GM10248 (cell line): ENCODE measurements at regions not wholly inside any gene's neighbourhood (a gene's known extent, or its start where the extent isn't known, plus 50 kb on each side); places are given as distances from the start of the nearest gene placed in this dataset.

Experiments
- CTCF ChIA-PET: fragments of 300-600 bp; sonication (Branson Sonifier 250); formaldehyde crosslinking; extraction: SDS; loops from one replicate; lab custom pipeline; 2021; ENCODE audit warnings: antibody characterized with exemption; lab: Yijun Ruan, JAX
- POLR2A ChIA-PET: fragments of 350-650 bp; sonication (Branson Sonifier 250); formaldehyde crosslinking; extraction: SDS; loops from one replicate; lab custom pipeline; 2020; ENCODE audit warnings: antibody characterized with exemption; lab: Yijun Ruan, JAX
- DNase-seq: peaks from one replicate; pipeline ENCODE4 v3.0.0; 2012; ENCODE audit errors: extremely low spot score
- CTCF ChIP-seq: IDR thresholded peaks from 2 replicates; pipeline ENCODE4 v1.5.1; 2012; ENCODE audit warnings: mild to moderate bottlenecking, low read depth; ENCODE audit errors: extremely low read depth, missing control alignments, control extremely low read depth

GRCh38 chr18:44510390-44510789 is 170.3 kb upstream of the SETBP1 start:
- TF ChIP-seq CTCF, result no peak
- no peak for DNase-seq
- ChIA-PET POLR2A (no interaction called here), CTCF (no interaction called here)

- CTCF ChIA-PET, result no interaction called here
- POLR2A ChIA-PET, result no interaction called here
- TF ChIP-seq CTCF, result no peak
- DNase-seq, result no peak
Observed at GRCh38 chr18:44513233-44513632, 167.5 kb upstream of the SETBP1 start.

- POLR2A ChIA-PET, result no interaction called here
- TF ChIP-seq CTCF, result no peak
- DNase-seq, result no peak
- CTCF ChIA-PET, result no interaction called here
Observed at GRCh38 chr18:44514106-44514505, 166.6 kb upstream of the SETBP1 start.

DNA sequence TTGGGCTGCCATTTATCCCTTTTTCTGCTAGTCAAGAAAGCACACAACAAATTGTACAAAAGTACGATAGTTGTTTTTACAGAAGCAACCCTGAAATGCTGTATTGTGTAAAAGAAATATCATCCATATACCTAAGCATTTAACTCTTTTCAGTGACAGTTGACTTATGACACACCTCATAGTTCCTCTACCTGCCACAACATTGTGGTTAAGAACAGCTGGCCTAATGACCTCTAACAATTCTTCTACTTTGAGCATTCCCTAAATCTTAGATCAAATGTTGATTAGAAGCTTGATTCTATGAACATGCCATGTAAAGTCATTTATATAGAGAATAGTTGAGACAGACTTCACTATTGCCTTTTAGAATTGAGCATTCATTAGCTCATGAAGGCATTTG is 165.9 kb upstream of the SETBP1 start:
- ChIA-PET CTCF (no interaction called here), POLR2A (no interaction called here)
- DNase-seq, result no peak
- TF ChIP-seq CTCF, result no peak

DNA sequence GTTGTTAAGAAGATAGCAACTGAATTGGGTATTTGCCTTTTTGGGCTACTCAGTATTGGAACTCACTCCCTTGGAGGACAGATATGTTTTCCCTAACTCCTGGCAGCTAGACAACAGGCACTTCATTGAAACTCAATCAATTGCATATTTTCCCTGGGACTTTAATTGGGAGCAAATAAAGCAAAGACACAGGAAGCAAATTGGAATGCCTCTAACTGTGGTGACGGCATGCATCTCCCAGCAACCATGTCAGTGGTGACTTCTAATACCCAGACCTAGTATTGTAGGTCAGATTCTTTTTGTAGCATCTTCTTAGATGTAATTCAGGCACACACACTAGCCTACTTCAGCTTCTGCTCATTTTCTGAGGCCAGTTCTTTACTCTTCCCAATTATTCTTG is 164.2 kb upstream of the SETBP1 start:
- no peak for TF ChIP-seq CTCF
- CTCF ChIA-PET, result no interaction called here

GRCh38 chr18:44517136-44517535 is 163.6 kb upstream of the SETBP1 start:
- ChIA-PET CTCF (no interaction called here), POLR2A (no interaction called here)
- TF ChIP-seq CTCF, result no peak
- DNase-seq, result no peak

More for the DNA sequence above, 164.2 kb upstream of the SETBP1 start:
- no peak for DNase-seq
- POLR2A ChIA-PET, result no interaction called here

DNA sequence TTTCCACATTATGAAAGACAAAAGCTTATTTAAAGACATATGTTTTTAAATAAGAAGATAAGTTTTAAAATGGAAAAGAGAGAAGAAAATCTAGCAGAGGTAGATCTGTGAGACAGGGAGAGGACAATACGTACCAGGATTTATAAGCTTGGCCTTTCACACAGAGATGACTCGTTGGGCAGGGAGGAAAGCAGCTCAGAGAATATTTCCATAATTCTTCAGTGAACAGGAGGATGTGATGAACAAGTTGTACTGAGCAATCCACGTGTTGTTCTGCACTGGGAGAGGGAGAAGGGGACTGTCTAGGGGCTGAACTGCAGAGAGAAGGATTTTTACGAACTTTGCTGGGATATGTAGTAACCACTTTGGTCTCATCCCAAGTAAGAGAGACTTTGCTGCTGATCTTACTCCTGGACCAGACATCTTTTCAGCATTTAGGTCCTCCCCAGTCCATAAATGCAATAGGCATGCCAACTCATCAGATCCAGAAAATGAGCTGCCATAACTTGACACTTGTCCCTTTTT is 162.5 kb upstream of the SETBP1 start:
- TF ChIP-seq CTCF, result no peak
- POLR2A ChIA-PET, result no interaction called here
- CTCF ChIA-PET, result no interaction called here
- DNase-seq, result no peak
